ENCODE measurements at regions not wholly inside any gene's neighbourhood (a gene's known extent, or its start where the extent isn't known, plus 50 kb on each side); places are given as distances from the start of the nearest gene placed in this dataset.

DNA sequence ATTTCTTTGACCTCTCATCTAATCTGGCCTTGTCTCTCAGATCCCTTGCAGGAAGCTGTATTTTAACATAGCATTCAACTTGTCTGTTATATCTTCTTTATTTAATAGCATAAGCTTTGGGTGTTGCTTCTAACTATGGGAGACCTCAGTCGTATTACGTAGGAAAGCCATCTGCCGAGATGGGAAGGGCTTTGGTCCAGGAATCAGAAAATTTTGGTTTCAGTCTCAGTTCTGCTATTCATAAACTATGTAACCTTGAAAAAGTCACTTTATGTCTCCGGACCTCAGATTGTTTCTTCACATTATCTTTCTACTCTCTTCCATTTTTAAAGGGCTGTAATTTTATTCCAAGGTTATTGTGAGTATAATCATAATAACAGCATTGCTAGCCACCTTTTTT lies 297.7 kb downstream of the SATB2 start:
- dilution Hi-C loops (cut with MboI; ENCODE audit: extremely low pct_ligation_motif_present, low sequenced_read_pairs) = no loop called here
- Histone ChIP-seq H4K20me1 (ENCODE audit: control insufficient read depth, extremely low read depth, insufficient read depth, low read length) (no peaks in the 10 kb centered on the region), H3K27me3 (ENCODE audit: control insufficient read depth, extremely low read depth, insufficient read depth, low read length) (no peaks in the 10 kb centered on the region), H3K4me3 (ENCODE audit: control insufficient read depth in 2 of 3, extremely low read depth in 1 of 3, insufficient read depth in 2 of 3, low read depth in 1 of 3, low read length in 3 of 3) (no peak overlapping the region), H3K9ac (ENCODE audit: control insufficient read depth, extremely low read depth, insufficient read depth, low read length) (no peak overlapping the region), H2AFZ (ENCODE audit: control insufficient read depth, low read length) (no peak overlapping the region), H3K36me3 (ENCODE audit: control insufficient read depth in 2 of 2, extremely low read depth in 1 of 2, insufficient read depth in 2 of 2, low read length in 2 of 2) (no peaks in the 10 kb centered on the region), H3K27ac (ENCODE audit: control insufficient read depth, insufficient read depth, low read length) (no peak overlapping the region), H3K4me2 (ENCODE audit: control insufficient read depth, extremely low read depth, insufficient read depth, low read depth, low read length) (no peak overlapping the region), H3K4me1 (ENCODE audit: control insufficient read depth, extremely low read depth, insufficient read depth, low read length) (no peaks in the 10 kb centered on the region), H3K9me3 (ENCODE audit: control insufficient read depth, low read depth, low read length) (no peaks in the 10 kb centered on the region), H3K9me1 (ENCODE audit: control insufficient read depth, extremely low read depth, insufficient read depth, low read length) (no peaks in the 10 kb centered on the region), H3K79me2 (ENCODE audit: control insufficient read depth, insufficient read depth, low read length) (no peaks in the 10 kb centered on the region)
- TF ChIP-seq EZH2 (IDR thresholded peaks at IDR 0.05; ENCODE audit: low read length) = no peak
- TF ChIP-seq, protein P1, sequence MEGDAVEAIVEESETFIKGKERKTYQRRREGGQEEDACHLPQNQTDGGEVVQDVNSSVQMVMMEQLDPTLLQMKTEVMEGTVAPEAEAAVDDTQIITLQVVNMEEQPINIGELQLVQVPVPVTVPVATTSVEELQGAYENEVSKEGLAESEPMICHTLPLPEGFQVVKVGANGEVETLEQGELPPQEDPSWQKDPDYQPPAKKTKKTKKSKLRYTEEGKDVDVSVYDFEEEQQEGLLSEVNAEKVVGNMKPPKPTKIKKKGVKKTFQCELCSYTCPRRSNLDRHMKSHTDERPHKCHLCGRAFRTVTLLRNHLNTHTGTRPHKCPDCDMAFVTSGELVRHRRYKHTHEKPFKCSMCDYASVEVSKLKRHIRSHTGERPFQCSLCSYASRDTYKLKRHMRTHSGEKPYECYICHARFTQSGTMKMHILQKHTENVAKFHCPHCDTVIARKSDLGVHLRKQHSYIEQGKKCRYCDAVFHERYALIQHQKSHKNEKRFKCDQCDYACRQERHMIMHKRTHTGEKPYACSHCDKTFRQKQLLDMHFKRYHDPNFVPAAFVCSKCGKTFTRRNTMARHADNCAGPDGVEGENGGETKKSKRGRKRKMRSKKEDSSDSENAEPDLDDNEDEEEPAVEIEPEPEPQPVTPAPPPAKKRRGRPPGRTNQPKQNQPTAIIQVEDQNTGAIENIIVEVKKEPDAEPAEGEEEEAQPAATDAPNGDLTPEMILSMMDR (optimal IDR thresholded peaks at IDR 0.05 in 1 of 3, IDR thresholded peaks at IDR 0.05 in 1 of 3, conservative IDR thresholded peaks at IDR 0.05 in 1 of 3; ENCODE audit: extremely low read depth in 1 of 3, insufficient read depth in 2 of 3, low read length in 3 of 3) = no peak
- FAIRE-seq (no peak), DNase-seq (ENCODE audit: low read depth, low spot score) (no peak)

- Histone ChIP-seq H3K27me3 (ENCODE audit: control insufficient read depth, extremely low read depth, insufficient read depth, low read length) (no peaks in the 10 kb centered on the region), H3K9ac (ENCODE audit: control insufficient read depth, extremely low read depth, insufficient read depth, low read length) (no peak overlapping the region), H3K4me3 (ENCODE audit: control insufficient read depth in 2 of 3, extremely low read depth in 1 of 3, insufficient read depth in 2 of 3, low read depth in 1 of 3, low read length in 3 of 3) (no peak overlapping the region), H3K79me2 (ENCODE audit: control insufficient read depth, insufficient read depth, low read length) (no peaks in the 10 kb centered on the region), H3K9me1 (ENCODE audit: control insufficient read depth, extremely low read depth, insufficient read depth, low read length) (no peaks in the 10 kb centered on the region), H3K9me3 (ENCODE audit: control insufficient read depth, low read depth, low read length) (no peaks in the 10 kb centered on the region), H2AFZ (ENCODE audit: control insufficient read depth, low read length) (no peak overlapping the region), H3K27ac (ENCODE audit: control insufficient read depth, insufficient read depth, low read length) (no peak overlapping the region), H3K4me2 (ENCODE audit: control insufficient read depth, extremely low read depth, insufficient read depth, low read depth, low read length) (no peak overlapping the region), H3K36me3 (ENCODE audit: control insufficient read depth in 2 of 2, extremely low read depth in 1 of 2, insufficient read depth in 2 of 2, low read length in 2 of 2) (no peaks in the 10 kb centered on the region), H4K20me1 (ENCODE audit: control insufficient read depth, extremely low read depth, insufficient read depth, low read length) (no peaks in the 10 kb centered on the region), H3K4me1 (ENCODE audit: control insufficient read depth, extremely low read depth, insufficient read depth, low read length) (no peaks in the 10 kb centered on the region)
- no peak for DNase-seq (ENCODE audit: low read depth, low spot score)
- dilution Hi-C loops (cut with MboI; ENCODE audit: extremely low pct_ligation_motif_present, low sequenced_read_pairs) = no loop called here
- TF ChIP-seq EZH2 (IDR thresholded peaks at IDR 0.05; ENCODE audit: low read length) = no peak
- TF ChIP-seq, protein P1 (optimal IDR thresholded peaks at IDR 0.05 in 1 of 3, IDR thresholded peaks at IDR 0.05 in 1 of 3, conservative IDR thresholded peaks at IDR 0.05 in 1 of 3; ENCODE audit: extremely low read depth in 1 of 3, insufficient read depth in 2 of 3, low read length in 3 of 3) = no peak
- no peak for FAIRE-seq
These were observed 309.5 kb downstream of the SATB2 start for GRCh38 chr2:199148076-199148845.

Data from keratinocyte (primary cell).